Ishikawa (cell line): ENCODE measurements at regions not wholly inside any gene's neighbourhood (a gene's known extent, or its start where the extent isn't known, plus 50 kb on each side); places are given as distances from the start of the nearest gene placed in this dataset.

Experiments used
- CEBPB ChIP-seq: IDR thresholded peaks from 2 replicates; pipeline ENCODE4 v1.6.1; 2012
- CREB1 ChIP-seq: IDR thresholded peaks from 2 replicates; pipeline ENCODE4 v1.6.1; 2012; ENCODE audit warnings: low read depth
- EGR1 ChIP-seq: IDR thresholded peaks from 2 replicates; pipeline ENCODE4 v1.6.1; 2012
- EP300 ChIP-seq: IDR thresholded peaks from 2 replicates; pipeline ENCODE4 v1.6.1; 2012; ENCODE audit warnings: borderline replicate concordance
- FOXM1 ChIP-seq: IDR thresholded peaks from 2 replicates; pipeline ENCODE4 v1.6.1; 2012; ENCODE audit warnings: low read depth, borderline replicate concordance
- MAX ChIP-seq: IDR thresholded peaks from 2 replicates; pipeline ENCODE4 v1.6.1; 2012
- NFIC ChIP-seq: IDR thresholded peaks from 2 replicates; pipeline ENCODE4 v1.6.1; 2012
- RAD21 ChIP-seq: IDR thresholded peaks from 2 replicates; pipeline ENCODE4 v1.6.1; 2012; ENCODE audit warnings: low read depth
- REST ChIP-seq: IDR thresholded peaks from 2 replicates; pipeline ENCODE4 v1.6.1; 2012; ENCODE audit warnings: low read depth, mild to moderate bottlenecking
- TAF1 ChIP-seq: IDR thresholded peaks from 2 replicates; pipeline ENCODE4 v1.6.1; 2012; ENCODE audit warnings: low read depth, mild to moderate bottlenecking
- TCF12 ChIP-seq: IDR thresholded peaks from 2 replicates; pipeline ENCODE4 v1.6.1; 2012; ENCODE audit warnings: low read depth
- TEAD4 ChIP-seq: IDR thresholded peaks from 2 replicates; pipeline ENCODE4 v1.6.1; 2012
- USF1 ChIP-seq: IDR thresholded peaks from 2 replicates; pipeline ENCODE4 v1.6.1; 2012
- YY1 ChIP-seq: IDR thresholded peaks from 2 replicates; pipeline ENCODE4 v1.6.1; 2012; ENCODE audit warnings: low read depth
- ZBTB7A ChIP-seq: IDR thresholded peaks from 2 replicates; pipeline ENCODE4 v1.6.1; 2012; ENCODE audit warnings: low read depth

GRCh38 chr4:75255261-75255660 lies 258.9 kb downstream of the RCHY1 start:
- TF ChIP-seq MAX: no peak
- no peak for TF ChIP-seq TEAD4
- TF ChIP-seq CEBPB: no peak
- no peak for TF ChIP-seq RAD21
- TF ChIP-seq TAF1: no peak
- no peak for TF ChIP-seq USF1
- TF ChIP-seq TCF12: no peak
- TF ChIP-seq EP300: no peak
- TF ChIP-seq YY1: no peak
- no peak for TF ChIP-seq ZBTB7A
- TF ChIP-seq NFIC: no peak
- TF ChIP-seq REST: no peak
- no peak for TF ChIP-seq FOXM1
- no peak for TF ChIP-seq EGR1
- no peak for TF ChIP-seq CREB1

GRCh38 chr4:75254745-75255144 lies 259.5 kb downstream of the RCHY1 start:
- no peak for TF ChIP-seq TAF1
- no peak for TF ChIP-seq EGR1
- no peak for TF ChIP-seq YY1
- TF ChIP-seq TEAD4: no peak
- TF ChIP-seq MAX: no peak
- no peak for TF ChIP-seq USF1
- TF ChIP-seq CREB1: no peak
- no peak for TF ChIP-seq NFIC
- TF ChIP-seq REST: no peak
- TF ChIP-seq FOXM1: no peak

- TF ChIP-seq REST (no peak), TCF12 (no peak), EGR1 (no peak), CEBPB (no peak), TEAD4 (no peak), RAD21 (no peak), TAF1 (no peak), YY1 (no peak), USF1 (no peak), NFIC (no peak), CREB1 (no peak), MAX (no peak), EP300 (no peak), ZBTB7A (no peak), FOXM1 (no peak)
Observed at GRCh38 chr4:75251547-75251946, 262.7 kb downstream of the RCHY1 start.

- TF ChIP-seq TCF12 (no peak), FOXM1 (no peak), USF1 (no peak)
Observed at GRCh38 chr4:75249739-75250138, 264.5 kb downstream of the RCHY1 start.
